Gastrocnemius medialis (tissue), 4 donors: ENCODE measurements at regions not wholly inside any gene's neighbourhood (a gene's known extent, or its start where the extent isn't known, plus 50 kb on each side); places are given as distances from the start of the nearest gene placed in this dataset.

ENCODE experiments used
- ATAC-seq, 2 donors: fragments of 150-250 bp; one replicate each; pipeline ENCODE4 v1.9.1; 2016
- DNase-seq, 2 donors: peaks; one replicate each; pipeline ENCODE4 v3.0.0-alpha.2; 2019
- H3K27ac ChIP-seq, 4 donors: fragments of 200-600 bp; sonication (generic); 1 replicate in 1 of 4; 2 replicates in 3 of 4; pipeline ENCODE4 v1.5.1; 2016 to 2018; ENCODE audit warnings: mild to moderate bottlenecking in 2 of 4, moderate library complexity in 1 of 4
- H3K27me3 ChIP-seq, 3 donors: fragments of 200-600 bp; sonication (generic) in 2 of 3; 1 replicate in 1 of 3; 2 replicates in 2 of 3; pipeline versions ENCODE4 v1.5.1 to v1.6.0; 2016 to 2019; ENCODE audit warnings: mild to moderate bottlenecking in 1 of 3, moderate library complexity in 1 of 3
- H3K36me3 ChIP-seq, 2 donors: fragments of 200-600 bp; sonication (generic) in 1 of 2; one replicate each; pipeline ENCODE4 v1.5.1; 2017 to 2018
- H3K4me1 ChIP-seq, 2 donors: fragments of 200-600 bp; sonication (generic) in 1 of 2; one replicate each; pipeline ENCODE4 v1.5.1; 2016 to 2017; ENCODE audit warnings: mild to moderate bottlenecking in 2 of 2
- H3K4me3 ChIP-seq, 4 donors: fragments of 200-600 bp; sonication (generic) in 3 of 4; 1 replicate in 1 of 4; 2 replicates in 3 of 4; pipeline ENCODE4 v1.5.1; 2016 to 2019; ENCODE audit warnings: mild to moderate bottlenecking in 2 of 4
- H3K9me3 ChIP-seq, 3 donors: fragments of 200-600 bp; sonication (generic) in 2 of 3; 1 replicate in 1 of 3; 2 replicates in 2 of 3; pipeline ENCODE4 v1.5.1; 2016 to 2019
- POLR2A ChIP-seq, 2 donors: fragments of 450-650 bp; IDR thresholded peaks; one replicate each; pipeline ENCODE4 v1.6.1; 2017; ENCODE audit warnings: antibody characterized with exemption in 2 of 2, mild to moderate bottlenecking in 2 of 2, moderate library complexity in 2 of 2
- in situ Hi-C, 4 donors: fragments of 200-750 bp; cut with MboI; loops; one replicate each; pipeline versions ENCODE4 v1.15.0 to v1.8.0; 2017; ENCODE audit warnings: low sequenced_read_pairs in 4 of 4
- intact Hi-C: fragments of 100-400 bp; cut with DNase I; formaldehyde crosslinking; loops from one replicate; pipeline ENCODE4 v1.15.1; 2023; ENCODE audit warnings: low total_unique reads
- TF ChIP-seq, protein P1 (sequence below), 5 experiments: fragments of 450-650 bp in 3 of 5; fragments of 200-600 bp in 2 of 5; sonication (generic) in 2 of 5; IDR thresholded peaks in 4 of 5; conservative IDR thresholded peaks in 1 of 5; 1 replicate in 4 of 5; 2 replicates in 1 of 5; pipeline ENCODE4 v1.5.1; 2016 to 2019; ENCODE audit warnings: antibody characterized with exemption in 5 of 5, mild to moderate bottlenecking in 3 of 5, moderate library complexity in 3 of 5

DNA sequence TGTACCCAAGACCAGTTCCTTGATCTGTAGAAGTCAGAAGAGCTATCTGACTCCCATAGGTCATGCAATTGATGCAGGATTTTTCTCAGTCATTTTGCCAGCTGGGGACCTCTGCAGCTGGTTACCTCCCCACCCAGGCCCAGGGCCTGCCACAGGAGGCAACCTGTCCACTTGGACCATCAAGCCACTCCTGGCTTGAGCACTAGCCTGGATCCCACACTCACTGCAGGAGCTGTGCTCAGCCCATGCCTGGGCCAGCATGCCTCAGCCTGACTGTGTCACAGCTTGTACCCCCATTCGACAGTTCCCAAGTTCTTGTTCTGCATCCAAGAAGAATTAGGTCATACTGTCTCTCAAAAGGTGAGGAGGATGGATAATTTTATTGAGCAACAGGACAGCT lies 189.4 kb downstream of the PCDH17 start:
- intact Hi-C loops = no loop called here
- no peaks in the 10 kb centered on the region for H3K36me3 ChIP-seq

DNA sequence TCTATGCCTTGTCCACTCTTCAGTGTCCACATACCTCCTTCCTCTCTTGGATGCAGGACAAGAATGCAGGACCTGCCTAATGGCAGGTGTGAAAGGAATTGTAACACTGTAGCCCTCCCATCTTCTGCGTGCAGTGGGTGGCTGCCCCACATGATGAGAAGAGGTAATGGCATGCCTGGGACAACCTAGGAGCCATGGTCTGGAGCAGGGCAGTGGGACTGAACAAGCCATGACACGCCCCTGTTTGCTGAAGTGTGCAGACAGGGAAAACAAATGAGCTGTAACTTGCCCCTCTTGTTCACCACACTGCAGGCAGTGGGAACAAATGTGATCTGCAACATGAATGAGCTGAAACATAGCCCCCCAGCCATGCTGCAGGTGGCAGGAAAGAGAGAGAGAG lies 192.2 kb downstream of the PCDH17 start:
- TF ChIP-seq, protein P1, sequence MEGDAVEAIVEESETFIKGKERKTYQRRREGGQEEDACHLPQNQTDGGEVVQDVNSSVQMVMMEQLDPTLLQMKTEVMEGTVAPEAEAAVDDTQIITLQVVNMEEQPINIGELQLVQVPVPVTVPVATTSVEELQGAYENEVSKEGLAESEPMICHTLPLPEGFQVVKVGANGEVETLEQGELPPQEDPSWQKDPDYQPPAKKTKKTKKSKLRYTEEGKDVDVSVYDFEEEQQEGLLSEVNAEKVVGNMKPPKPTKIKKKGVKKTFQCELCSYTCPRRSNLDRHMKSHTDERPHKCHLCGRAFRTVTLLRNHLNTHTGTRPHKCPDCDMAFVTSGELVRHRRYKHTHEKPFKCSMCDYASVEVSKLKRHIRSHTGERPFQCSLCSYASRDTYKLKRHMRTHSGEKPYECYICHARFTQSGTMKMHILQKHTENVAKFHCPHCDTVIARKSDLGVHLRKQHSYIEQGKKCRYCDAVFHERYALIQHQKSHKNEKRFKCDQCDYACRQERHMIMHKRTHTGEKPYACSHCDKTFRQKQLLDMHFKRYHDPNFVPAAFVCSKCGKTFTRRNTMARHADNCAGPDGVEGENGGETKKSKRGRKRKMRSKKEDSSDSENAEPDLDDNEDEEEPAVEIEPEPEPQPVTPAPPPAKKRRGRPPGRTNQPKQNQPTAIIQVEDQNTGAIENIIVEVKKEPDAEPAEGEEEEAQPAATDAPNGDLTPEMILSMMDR (IDR thresholded peaks at IDR 0.05 in 4 of 5, conservative IDR thresholded peaks at IDR 0.05 in 1 of 5) = no peak
- TF ChIP-seq POLR2A (IDR thresholded peaks at IDR 0.05) = no peak
- in situ Hi-C loops = no loop called here
- Histone ChIP-seq H3K4me3 (no peak overlapping the region), H3K27me3 (no peaks in the 10 kb centered on the region), H3K4me1 (no peaks in the 10 kb centered on the region), H3K27ac (no peak overlapping the region), H3K36me3 (no peaks in the 10 kb centered on the region), H3K9me3 (no peaks in the 10 kb centered on the region)
- DNase-seq = no peak
- no peak for ATAC-seq
- intact Hi-C loops = no loop called here

More for the DNA sequence above, 189.4 kb downstream of the PCDH17 start:
- ATAC-seq (no peak), DNase-seq (no peak)
- H3K9me3 ChIP-seq = no peaks in the 10 kb centered on the region
- in situ Hi-C loops = no loop called here
- H3K27me3 ChIP-seq = no peaks in the 10 kb centered on the region
- H3K27ac ChIP-seq = no peak overlapping the region
- H3K4me3 ChIP-seq = no peak overlapping the region
- no peak for TF ChIP-seq POLR2A (IDR thresholded peaks at IDR 0.05)
- TF ChIP-seq, protein P1 (IDR thresholded peaks at IDR 0.05 in 4 of 5, conservative IDR thresholded peaks at IDR 0.05 in 1 of 5) = no peak
- H3K4me1 ChIP-seq = no peaks in the 10 kb centered on the region

DNA sequence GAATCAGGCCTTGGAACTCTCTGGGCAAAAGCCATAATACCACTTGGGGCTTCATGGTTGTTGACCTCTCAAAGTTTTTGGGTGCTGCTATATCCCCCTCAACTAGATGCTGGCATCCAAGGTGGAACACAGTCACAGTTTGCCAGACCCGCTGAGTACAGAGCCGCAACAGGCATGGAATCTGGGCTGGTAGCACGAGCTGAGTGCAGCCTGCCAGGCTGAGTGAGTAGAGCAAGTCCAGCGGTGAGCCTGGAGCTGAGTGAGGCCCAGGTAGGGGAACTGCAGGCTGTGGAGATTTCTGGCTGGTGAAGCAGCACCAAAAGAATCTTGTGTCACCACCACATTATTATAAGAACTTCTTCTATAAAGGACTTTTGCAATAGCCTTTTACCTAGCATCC lies 192.6 kb downstream of the PCDH17 start:
- intact Hi-C loops = no loop called here
- Histone ChIP-seq H3K4me3 (no peak overlapping the region), H3K36me3 (no peaks in the 10 kb centered on the region), H3K27me3 (no peaks in the 10 kb centered on the region), H3K4me1 (no peaks in the 10 kb centered on the region), H3K9me3 (no peaks in the 10 kb centered on the region), H3K27ac (no peak overlapping the region)
- in situ Hi-C loops = no loop called here
- DNase-seq (no peak), ATAC-seq (no peak)
- no peak for TF ChIP-seq POLR2A (IDR thresholded peaks at IDR 0.05)
- TF ChIP-seq, protein P1 (IDR thresholded peaks at IDR 0.05 in 4 of 5, conservative IDR thresholded peaks at IDR 0.05 in 1 of 5) = no peak

DNA sequence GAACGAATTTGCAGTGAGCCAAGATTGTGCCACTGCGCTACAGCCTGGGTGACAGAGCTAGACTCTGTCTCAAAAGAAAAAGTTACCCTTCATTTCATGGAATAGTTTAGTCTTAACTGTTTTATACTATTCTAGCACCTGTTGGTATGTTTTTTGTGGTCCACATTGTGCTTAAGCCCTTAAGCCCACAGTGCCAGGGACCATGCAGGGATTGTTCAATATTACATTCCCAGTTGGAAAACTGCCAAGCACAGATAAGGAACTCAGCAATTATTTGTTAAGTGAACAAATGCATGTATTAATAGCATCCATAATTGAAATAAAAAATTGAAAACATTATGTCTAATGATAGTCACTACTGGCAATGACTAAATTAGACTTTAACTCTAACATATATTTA lies 193.5 kb downstream of the PCDH17 start:
- ATAC-seq (no peak), DNase-seq (no peak)
- TF ChIP-seq, protein P1 (IDR thresholded peaks at IDR 0.05 in 4 of 5, conservative IDR thresholded peaks at IDR 0.05 in 1 of 5) = no peak
- no peak for TF ChIP-seq POLR2A (IDR thresholded peaks at IDR 0.05)
- no peaks in the 10 kb centered on the region for H3K36me3 ChIP-seq
- H3K27ac ChIP-seq = no peak overlapping the region
- intact Hi-C loops = no loop called here
- in situ Hi-C loops = no loop called here
- H3K4me1 ChIP-seq = no peaks in the 10 kb centered on the region
- H3K27me3 ChIP-seq = no peaks in the 10 kb centered on the region
- no peak overlapping the region for H3K4me3 ChIP-seq
- H3K9me3 ChIP-seq = no peaks in the 10 kb centered on the region

DNA sequence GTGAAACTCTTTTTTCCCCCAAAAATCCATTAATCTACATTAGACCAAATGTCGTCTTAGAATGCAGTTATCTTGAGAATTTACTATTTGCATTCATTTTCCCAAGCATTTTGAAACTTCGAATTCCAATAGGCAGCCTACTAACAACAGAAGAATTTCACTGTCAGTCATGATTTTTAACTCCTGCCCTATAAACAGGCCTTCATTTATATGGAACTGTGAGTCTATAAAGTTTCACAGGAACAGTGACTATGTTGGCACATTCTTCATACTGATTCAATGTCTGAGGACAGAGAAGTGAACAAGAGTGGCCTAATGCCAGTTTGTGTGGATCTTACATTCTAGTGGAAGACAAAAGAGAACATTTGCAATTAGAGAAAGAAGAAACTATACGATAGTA lies 198.0 kb downstream of the PCDH17 start:
- no peaks in the 10 kb centered on the region for H3K4me1 ChIP-seq
- ATAC-seq = no peak
- no peak for DNase-seq
- no peaks in the 10 kb centered on the region for H3K27me3 ChIP-seq
- in situ Hi-C loops (no loop called here), intact Hi-C loops (no loop called here)
- H3K36me3 ChIP-seq = no peaks in the 10 kb centered on the region
- no peak overlapping the region for H3K4me3 ChIP-seq
- no peak overlapping the region for H3K27ac ChIP-seq
- H3K9me3 ChIP-seq = no peaks in the 10 kb centered on the region
- no peak for TF ChIP-seq POLR2A (IDR thresholded peaks at IDR 0.05)
- TF ChIP-seq, protein P1 (IDR thresholded peaks at IDR 0.05 in 4 of 5, conservative IDR thresholded peaks at IDR 0.05 in 1 of 5) = no peak
